ENCODE measurements at regions not wholly inside any gene's neighbourhood (a gene's known extent, or its start where the extent isn't known, plus 50 kb on each side); places are given as distances from the start of the nearest gene placed in this dataset.

DNA sequence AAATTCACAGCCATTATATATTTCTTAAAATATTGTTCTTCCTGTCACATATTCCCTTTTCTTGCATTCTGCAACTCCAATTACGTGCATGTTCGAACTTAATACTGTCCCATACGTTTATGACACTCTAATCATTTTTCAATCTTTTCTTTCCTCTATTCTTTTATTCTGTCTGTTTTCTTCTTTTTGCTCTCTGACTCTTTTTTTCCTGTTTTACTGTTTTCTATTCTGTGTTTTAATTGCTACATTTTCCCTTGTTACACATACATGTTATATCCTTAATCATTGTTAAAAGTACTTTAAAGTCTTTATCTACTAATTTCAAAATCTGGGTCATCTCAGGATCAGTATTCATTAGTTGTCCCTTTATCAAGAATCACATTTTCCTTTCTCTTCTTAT lies 1149.1 kb upstream of the PCDH20 start:
- Mint-ChIP-seq H3K9me3 (ENCODE audit: low read depth) (peaks cover 3% of the 10 kb centered on the region), H3K36me3 (no peaks in the 10 kb centered on the region), H3K27me3 (no peaks in the 10 kb centered on the region), H3K4me3 (no peak overlapping the region), H3K4me1 (ENCODE audit: low read depth) (no peaks in the 10 kb centered on the region), H3K27ac (no peak overlapping the region)

DNA sequence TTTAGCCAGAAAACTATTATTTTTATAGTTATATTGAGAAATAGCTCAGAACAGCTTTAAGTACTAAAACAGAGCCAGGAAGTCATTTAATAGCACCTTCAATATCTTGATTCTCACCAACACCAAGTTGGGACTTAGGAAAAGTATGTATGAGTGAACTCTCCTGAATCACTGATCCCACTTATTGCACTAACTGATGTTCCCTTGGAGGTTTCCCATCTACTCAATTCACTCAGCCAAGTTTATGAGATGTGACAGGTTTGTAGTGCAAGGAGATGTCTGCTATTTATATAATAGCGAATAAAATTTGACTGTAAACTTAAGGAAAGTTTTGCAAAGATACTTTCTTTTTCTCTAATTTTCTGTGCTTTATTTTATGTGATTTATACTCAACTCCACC lies 1147.6 kb upstream of the PCDH20 start:
- H3K9me3 Mint-ChIP-seq (ENCODE audit: low read depth): peaks cover 3% of the 10 kb centered on the region

GRCh38 chr13:62556978-62557377 lies 1141.3 kb upstream of the PCDH20 start:
- Mint-ChIP-seq H3K4me1 (ENCODE audit: low read depth) (no peaks in the 10 kb centered on the region), H3K27me3 (no peaks in the 10 kb centered on the region), H3K9me3 (ENCODE audit: low read depth) (peaks cover 3% of the 10 kb centered on the region), H3K27ac (no peak overlapping the region), H3K36me3 (no peaks in the 10 kb centered on the region), H3K4me3 (no peak overlapping the region)

More for the DNA sequence above, 1147.6 kb upstream of the PCDH20 start:
- Mint-ChIP-seq H3K4me3 (no peak overlapping the region), H3K36me3 (no peaks in the 10 kb centered on the region), H3K27me3 (no peaks in the 10 kb centered on the region), H3K27ac (no peak overlapping the region), H3K4me1 (ENCODE audit: low read depth) (no peaks in the 10 kb centered on the region)

DNA sequence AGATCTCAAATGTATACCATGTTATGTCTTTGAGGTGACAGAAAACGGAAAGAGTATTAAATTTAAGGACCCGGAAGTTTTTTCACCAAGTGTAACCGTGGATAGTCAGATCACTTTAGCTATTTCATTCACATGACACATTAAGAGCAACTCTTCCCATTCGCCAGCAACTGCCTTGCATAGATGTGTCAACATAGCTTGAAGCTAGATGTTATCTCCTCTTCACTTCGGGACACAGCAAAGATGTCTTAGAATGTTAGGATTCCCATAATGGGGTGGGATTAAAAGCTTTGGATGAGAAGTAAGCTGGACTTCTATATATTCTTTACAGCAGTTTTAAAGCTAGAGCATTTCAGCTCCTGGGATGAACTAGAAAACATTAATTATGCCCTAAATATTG lies 1135.9 kb upstream of the PCDH20 start:
- H3K27ac Mint-ChIP-seq: no peak overlapping the region
- H3K9me3 Mint-ChIP-seq (ENCODE audit: low read depth): peaks cover 2% of the 10 kb centered on the region
- H3K27me3 Mint-ChIP-seq: no peaks in the 10 kb centered on the region
- H3K4me3 Mint-ChIP-seq: no peak overlapping the region
- no peaks in the 10 kb centered on the region for H3K4me1 Mint-ChIP-seq (ENCODE audit: low read depth)
- H3K36me3 Mint-ChIP-seq: no peaks in the 10 kb centered on the region

DNA sequence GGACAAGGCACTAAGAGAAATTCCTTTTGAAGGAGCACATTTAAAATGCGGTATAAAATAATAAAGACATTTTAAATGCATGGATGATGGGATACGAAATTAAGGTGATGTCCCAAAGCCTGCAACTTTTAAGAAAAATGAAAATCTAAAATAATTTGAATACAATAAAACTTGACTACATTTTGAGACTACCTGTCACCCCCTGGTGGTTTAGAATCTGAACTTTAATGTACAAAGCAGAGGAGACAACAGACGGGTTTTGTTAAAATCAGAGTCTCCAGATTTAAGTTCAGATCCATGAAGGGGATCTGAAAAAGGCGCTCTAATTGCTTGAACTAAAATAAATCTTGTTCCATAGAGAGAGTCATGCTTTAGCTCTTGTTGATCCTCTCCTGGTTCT lies 1129.3 kb upstream of the PCDH20 start:
- no peaks in the 10 kb centered on the region for H3K36me3 Mint-ChIP-seq

DNA sequence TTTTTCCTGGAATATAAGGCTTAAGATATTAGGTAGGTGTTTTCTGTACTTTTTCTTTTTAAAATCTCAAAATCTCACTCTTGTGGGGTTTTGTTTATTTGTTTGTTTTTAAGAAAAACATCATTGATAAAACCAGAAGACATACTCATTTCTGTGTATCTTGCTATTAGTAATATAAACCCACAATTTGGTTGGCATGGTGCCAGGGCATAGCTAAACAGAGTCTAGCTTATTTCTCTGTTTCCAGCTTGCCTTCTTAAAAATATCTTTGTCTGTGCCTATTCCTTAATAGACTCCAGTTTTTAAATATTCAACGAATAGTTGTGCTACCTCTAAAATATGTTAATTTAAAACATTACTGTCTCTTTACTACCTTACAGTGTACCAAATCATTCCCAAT lies 1121.9 kb upstream of the PCDH20 start:
- Mint-ChIP-seq H3K4me3 (no peak overlapping the region), H3K27me3 (no peaks in the 10 kb centered on the region), H3K4me1 (ENCODE audit: low read depth) (no peaks in the 10 kb centered on the region), H3K36me3 (no peaks in the 10 kb centered on the region), H3K9me3 (ENCODE audit: low read depth) (no peaks in the 10 kb centered on the region), H3K27ac (no peak overlapping the region)

More for the DNA sequence above, 1129.3 kb upstream of the PCDH20 start:
- H3K27me3 Mint-ChIP-seq: no peaks in the 10 kb centered on the region
- no peaks in the 10 kb centered on the region for H3K4me1 Mint-ChIP-seq (ENCODE audit: low read depth)
- no peaks in the 10 kb centered on the region for H3K9me3 Mint-ChIP-seq (ENCODE audit: low read depth)
- H3K4me3 Mint-ChIP-seq: no peak overlapping the region
- no peak overlapping the region for H3K27ac Mint-ChIP-seq

DNA sequence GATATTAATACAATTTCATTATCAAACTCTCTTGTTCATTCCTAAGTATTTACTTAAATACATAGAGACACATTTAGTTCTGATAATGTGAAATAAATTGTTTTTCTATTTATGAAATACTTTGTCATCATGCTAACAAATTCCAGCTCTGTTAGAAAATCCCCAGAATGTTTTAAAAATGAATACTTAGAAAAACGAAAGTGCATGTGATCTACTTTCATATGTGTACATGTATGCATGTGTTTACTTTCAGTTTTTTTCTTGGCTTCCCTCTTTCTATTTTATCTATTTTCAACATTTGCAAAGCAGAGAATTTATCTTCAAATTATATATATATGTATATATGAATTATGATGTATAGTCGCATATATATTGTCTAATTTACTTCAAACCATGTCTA lies 1110.0 kb upstream of the PCDH20 start:
- H3K4me1 Mint-ChIP-seq (ENCODE audit: low read depth): no peaks in the 10 kb centered on the region
- H3K9me3 Mint-ChIP-seq (ENCODE audit: low read depth): peaks cover 8% of the 10 kb centered on the region
- no peak overlapping the region for H3K4me3 Mint-ChIP-seq
- no peak overlapping the region for H3K27ac Mint-ChIP-seq
- H3K36me3 Mint-ChIP-seq: no peaks in the 10 kb centered on the region
- no peaks in the 10 kb centered on the region for H3K27me3 Mint-ChIP-seq

GRCh38 chr13:62524498-62524897 lies 1108.8 kb upstream of the PCDH20 start:
- no peaks in the 10 kb centered on the region for H3K4me1 Mint-ChIP-seq (ENCODE audit: low read depth)
- peaks cover 6% of the 10 kb centered on the region for H3K9me3 Mint-ChIP-seq (ENCODE audit: low read depth)
- H3K36me3 Mint-ChIP-seq: no peaks in the 10 kb centered on the region
- H3K4me3 Mint-ChIP-seq: no peak overlapping the region
- H3K27me3 Mint-ChIP-seq: no peaks in the 10 kb centered on the region
- H3K27ac Mint-ChIP-seq: no peak overlapping the region

GRCh38 chr13:62524061-62524460 lies 1108.4 kb upstream of the PCDH20 start:
- Mint-ChIP-seq H3K4me1 (ENCODE audit: low read depth) (no peaks in the 10 kb centered on the region), H3K36me3 (no peaks in the 10 kb centered on the region), H3K27ac (no peak overlapping the region), H3K27me3 (no peaks in the 10 kb centered on the region), H3K4me3 (no peak overlapping the region), H3K9me3 (ENCODE audit: low read depth) (peaks cover 6% of the 10 kb centered on the region)

DNA sequence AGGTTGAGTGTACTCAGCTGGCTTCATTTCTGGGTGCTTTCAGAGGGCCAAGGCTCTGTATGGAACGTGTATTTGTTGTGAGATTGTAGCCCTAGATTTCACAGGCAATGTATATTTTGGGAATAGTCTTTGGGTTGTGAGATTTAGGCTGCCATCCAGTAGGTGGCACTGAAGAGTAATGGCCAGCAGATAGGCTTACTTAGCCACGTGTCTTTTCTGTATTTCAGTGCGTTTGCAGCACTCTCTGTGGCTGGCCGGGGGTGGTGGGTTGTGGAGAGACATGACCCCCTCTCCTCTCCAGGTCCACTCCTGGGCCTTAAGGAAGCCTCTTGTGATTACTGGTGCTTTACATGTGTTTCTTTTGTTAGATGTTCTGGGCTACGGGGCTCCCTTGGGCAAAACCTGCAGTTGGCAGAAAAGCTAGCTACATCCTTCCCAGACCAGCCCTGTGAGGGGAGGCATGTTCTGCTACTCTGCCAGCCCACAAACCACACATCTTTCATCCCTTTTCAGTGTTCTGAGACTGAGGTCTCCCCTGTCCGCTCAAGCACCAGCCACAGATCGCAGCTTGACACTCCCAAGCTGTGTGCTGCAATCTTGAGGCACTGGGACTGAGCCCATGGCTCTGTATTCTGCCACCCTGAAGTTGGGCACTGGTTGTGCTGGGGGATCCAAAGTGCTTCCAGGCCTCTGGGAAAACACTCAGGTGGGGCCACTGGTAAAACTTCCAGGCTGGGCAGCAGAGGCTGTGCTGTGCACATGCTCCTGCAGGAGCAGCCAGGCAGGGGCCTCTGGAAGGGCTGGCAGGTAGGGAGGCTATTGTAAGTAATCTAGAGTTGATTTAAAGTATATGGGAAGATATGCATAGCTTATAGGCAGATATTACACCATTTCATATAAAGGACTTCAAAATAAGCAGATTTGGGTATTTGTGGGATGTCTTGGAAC lies 1096.8 kb upstream of the PCDH20 start:
- H3K4me3 Mint-ChIP-seq: no peak overlapping the region

DNA sequence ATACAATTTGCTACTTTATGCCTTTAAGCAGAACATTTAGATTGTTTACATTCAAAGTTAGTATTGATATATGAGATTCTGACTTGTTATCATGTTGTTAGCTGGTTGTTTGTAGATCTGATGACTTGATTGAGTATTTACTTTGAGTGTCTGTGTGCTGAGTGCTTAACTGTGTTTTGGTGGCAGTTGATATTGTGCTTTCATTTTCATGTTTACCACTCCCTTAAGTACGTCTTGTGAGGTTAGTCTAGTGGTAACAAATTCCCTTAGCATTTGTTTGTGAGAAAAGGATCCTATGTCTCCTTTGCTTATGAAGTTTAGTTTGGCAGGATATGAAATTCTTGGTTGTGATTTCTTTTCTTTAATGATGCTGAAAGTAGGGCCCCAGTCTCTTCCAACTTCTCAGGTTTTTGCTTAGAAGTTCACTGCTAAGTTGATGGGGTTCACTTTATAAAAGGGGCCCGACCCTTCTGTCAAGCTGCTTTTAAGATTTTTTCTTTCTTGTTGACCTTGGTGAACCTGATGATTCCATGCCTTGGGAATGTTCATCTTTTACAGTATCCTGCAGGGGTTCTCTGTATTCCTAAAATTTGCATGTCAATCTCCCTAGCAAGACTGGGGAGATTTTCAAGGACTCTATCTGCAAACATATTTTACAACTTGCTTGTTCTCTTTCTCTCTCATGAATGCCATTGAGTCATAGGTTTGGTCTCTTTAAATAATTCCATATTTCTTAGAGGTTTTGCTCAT lies 1095.4 kb upstream of the PCDH20 start:
- Mint-ChIP-seq H3K9me3 (ENCODE audit: low read depth) (no peaks in the 10 kb centered on the region), H3K4me3 (no peak overlapping the region), H3K27ac (no peak overlapping the region), H3K4me1 (ENCODE audit: low read depth) (no peaks in the 10 kb centered on the region), H3K27me3 (no peaks in the 10 kb centered on the region), H3K36me3 (no peaks in the 10 kb centered on the region)

More for the DNA sequence above, 1096.8 kb upstream of the PCDH20 start:
- Mint-ChIP-seq H3K27me3 (no peaks in the 10 kb centered on the region), H3K9me3 (ENCODE audit: low read depth) (no peaks in the 10 kb centered on the region), H3K4me1 (ENCODE audit: low read depth) (no peaks in the 10 kb centered on the region), H3K27ac (no peak overlapping the region), H3K36me3 (no peaks in the 10 kb centered on the region)

DNA sequence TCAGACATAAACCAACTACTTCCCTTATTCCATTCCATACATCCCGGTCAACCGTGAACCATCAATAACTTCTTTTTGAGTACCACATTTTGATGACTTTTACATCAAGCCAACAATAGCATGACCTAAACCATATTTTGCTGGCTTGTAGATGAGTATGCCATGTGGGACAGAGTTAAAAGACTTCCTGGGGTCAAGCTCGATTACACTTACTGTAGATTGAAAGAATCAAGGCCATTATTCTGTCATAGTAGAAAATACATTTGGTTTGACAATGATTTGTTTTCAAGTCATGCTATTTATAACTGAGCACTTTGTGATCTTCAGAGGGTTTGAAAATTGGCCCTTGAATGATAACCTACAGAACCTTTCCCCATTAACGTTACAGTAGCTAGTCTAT lies 1086.9 kb upstream of the PCDH20 start:
- Mint-ChIP-seq H3K9me3 (ENCODE audit: low read depth) (peaks cover 4% of the 10 kb centered on the region), H3K4me1 (ENCODE audit: low read depth) (no peaks in the 10 kb centered on the region), H3K4me3 (no peak overlapping the region), H3K27me3 (no peaks in the 10 kb centered on the region), H3K36me3 (no peaks in the 10 kb centered on the region), H3K27ac (no peak overlapping the region)

GRCh38 chr13:62489731-62490130 lies 1074.1 kb upstream of the PCDH20 start:
- H3K27ac Mint-ChIP-seq: no peak overlapping the region
- H3K4me1 Mint-ChIP-seq (ENCODE audit: low read depth): no peaks in the 10 kb centered on the region
- no peaks in the 10 kb centered on the region for H3K36me3 Mint-ChIP-seq
- no peaks in the 10 kb centered on the region for H3K27me3 Mint-ChIP-seq
- no peaks in the 10 kb centered on the region for H3K9me3 Mint-ChIP-seq (ENCODE audit: low read depth)
- no peak overlapping the region for H3K4me3 Mint-ChIP-seq

DNA sequence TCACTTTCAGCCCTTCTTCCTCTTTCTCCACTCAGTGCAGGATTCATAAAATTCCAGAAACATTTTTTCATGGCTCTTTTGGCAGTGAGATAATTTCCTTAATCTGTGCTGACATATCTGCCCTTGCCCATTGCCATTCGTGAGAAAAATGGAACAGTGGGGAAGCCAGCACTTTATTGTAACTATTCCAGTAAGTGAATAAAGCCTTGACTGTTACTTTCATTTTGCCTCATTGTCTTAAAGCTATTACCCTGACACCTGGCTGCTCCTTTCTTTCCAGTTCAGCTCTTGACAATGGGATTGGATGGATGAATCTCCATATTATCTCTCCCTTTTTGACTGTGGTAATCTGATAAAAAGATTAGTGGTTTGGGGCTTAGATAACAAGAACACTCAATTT lies 1068.1 kb upstream of the PCDH20 start:
- H3K27me3 Mint-ChIP-seq: no peaks in the 10 kb centered on the region
- H3K27ac Mint-ChIP-seq: no peak overlapping the region
- no peaks in the 10 kb centered on the region for H3K36me3 Mint-ChIP-seq
- H3K4me1 Mint-ChIP-seq (ENCODE audit: low read depth): no peaks in the 10 kb centered on the region
- no peak overlapping the region for H3K4me3 Mint-ChIP-seq
- peaks cover 4% of the 10 kb centered on the region for H3K9me3 Mint-ChIP-seq (ENCODE audit: low read depth)

GRCh38 chr13:62482351-62482750 lies 1066.7 kb upstream of the PCDH20 start:
- no peak overlapping the region for H3K27ac Mint-ChIP-seq
- H3K36me3 Mint-ChIP-seq: no peaks in the 10 kb centered on the region
- H3K4me3 Mint-ChIP-seq: no peak overlapping the region
- H3K4me1 Mint-ChIP-seq (ENCODE audit: low read depth): no peaks in the 10 kb centered on the region
- H3K27me3 Mint-ChIP-seq: no peaks in the 10 kb centered on the region
- H3K9me3 Mint-ChIP-seq (ENCODE audit: low read depth): peaks cover 4% of the 10 kb centered on the region
